ENCODE measurements at regions not wholly inside any gene's neighbourhood (a gene's known extent, or its start where the extent isn't known, plus 50 kb on each side); places are given as distances from the start of the nearest gene placed in this dataset.
"Not testable (repeated sequence)": the region's sequence is repeated elsewhere in the genome, so short reads cannot be mapped to it uniquely, and the experiment has no call there.

DNA sequence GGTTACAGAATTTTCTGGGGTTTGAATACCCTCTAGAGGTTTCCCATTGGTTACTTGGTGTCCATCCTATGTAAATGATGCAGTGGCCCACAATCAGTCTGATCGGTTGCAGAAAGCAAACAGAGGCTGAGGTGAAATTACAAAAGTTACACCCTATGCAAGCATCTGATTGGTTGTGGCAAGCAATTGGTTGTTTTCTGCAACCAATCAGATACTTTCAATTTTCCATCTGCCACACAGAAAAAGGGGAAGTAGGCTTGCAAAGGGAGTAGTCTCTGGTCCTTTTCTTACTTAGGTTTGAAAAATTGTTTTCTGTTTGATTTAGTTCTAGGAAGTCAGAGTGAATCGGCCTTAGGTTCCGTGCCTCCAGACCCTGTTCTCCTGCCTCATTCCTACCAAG lies 93.1 kb downstream of the WTIP start:
- Histone ChIP-seq H3K4me3 (ENCODE audit: low read depth, low read length) (no peak overlapping the region), H3K36me3 (ENCODE audit: control insufficient read depth, insufficient read depth, low read length) (no peaks in the 10 kb centered on the region), H3K27me3 (ENCODE audit: control insufficient read depth, insufficient read depth, low read length) (no peaks in the 10 kb centered on the region)
- TF ChIP-seq, protein P1, sequence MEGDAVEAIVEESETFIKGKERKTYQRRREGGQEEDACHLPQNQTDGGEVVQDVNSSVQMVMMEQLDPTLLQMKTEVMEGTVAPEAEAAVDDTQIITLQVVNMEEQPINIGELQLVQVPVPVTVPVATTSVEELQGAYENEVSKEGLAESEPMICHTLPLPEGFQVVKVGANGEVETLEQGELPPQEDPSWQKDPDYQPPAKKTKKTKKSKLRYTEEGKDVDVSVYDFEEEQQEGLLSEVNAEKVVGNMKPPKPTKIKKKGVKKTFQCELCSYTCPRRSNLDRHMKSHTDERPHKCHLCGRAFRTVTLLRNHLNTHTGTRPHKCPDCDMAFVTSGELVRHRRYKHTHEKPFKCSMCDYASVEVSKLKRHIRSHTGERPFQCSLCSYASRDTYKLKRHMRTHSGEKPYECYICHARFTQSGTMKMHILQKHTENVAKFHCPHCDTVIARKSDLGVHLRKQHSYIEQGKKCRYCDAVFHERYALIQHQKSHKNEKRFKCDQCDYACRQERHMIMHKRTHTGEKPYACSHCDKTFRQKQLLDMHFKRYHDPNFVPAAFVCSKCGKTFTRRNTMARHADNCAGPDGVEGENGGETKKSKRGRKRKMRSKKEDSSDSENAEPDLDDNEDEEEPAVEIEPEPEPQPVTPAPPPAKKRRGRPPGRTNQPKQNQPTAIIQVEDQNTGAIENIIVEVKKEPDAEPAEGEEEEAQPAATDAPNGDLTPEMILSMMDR (IDR thresholded peaks at IDR 0.05; ENCODE audit: insufficient read depth, low read length, severe bottlenecking), result no peak
- no peak for FAIRE-seq
- no peak for DNase-seq (ENCODE audit: low read depth)

DNA sequence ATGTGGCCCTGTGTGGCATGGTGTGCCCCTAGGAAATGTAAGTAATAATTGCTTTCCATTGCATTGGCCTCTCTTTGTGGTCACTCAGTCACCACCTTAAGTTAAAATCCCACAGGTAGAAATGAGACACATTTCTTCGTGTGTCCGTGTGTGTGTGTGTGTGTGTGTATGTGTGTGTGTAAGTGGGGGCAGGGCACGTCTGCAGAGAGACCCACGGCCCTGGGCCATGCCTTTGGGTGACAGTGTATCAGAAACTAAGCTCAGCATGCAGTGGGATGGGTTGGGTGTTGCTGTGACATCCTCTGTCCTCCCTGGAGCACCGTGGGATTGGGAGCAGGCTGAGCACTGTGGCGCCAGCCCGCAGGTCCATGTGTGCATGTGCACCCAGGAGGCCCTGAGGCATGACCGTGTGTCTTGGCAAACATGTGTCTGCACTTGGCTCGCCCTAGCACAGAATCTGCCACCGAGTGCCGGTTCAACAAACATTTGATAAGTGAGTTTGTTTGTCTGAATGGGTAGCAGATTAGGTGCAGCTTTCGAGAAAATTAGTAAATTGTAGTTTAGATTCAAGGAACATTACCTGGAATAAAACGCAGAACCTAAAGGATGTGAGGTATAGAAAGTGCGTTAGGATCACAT lies 91.8 kb downstream of the WTIP start:
- no peak for DNase-seq (ENCODE audit: low read depth)
- Histone ChIP-seq H3K36me3 (ENCODE audit: control insufficient read depth, insufficient read depth, low read length) (no peaks in the 10 kb centered on the region), H3K4me3 (ENCODE audit: low read depth, low read length) (no peak overlapping the region), H3K27me3 (ENCODE audit: control insufficient read depth, insufficient read depth, low read length) (no peaks in the 10 kb centered on the region)
- TF ChIP-seq, protein P1 (IDR thresholded peaks at IDR 0.05; ENCODE audit: insufficient read depth, low read length, severe bottlenecking), result no peak
- FAIRE-seq, result peak; percentile 97

DNA sequence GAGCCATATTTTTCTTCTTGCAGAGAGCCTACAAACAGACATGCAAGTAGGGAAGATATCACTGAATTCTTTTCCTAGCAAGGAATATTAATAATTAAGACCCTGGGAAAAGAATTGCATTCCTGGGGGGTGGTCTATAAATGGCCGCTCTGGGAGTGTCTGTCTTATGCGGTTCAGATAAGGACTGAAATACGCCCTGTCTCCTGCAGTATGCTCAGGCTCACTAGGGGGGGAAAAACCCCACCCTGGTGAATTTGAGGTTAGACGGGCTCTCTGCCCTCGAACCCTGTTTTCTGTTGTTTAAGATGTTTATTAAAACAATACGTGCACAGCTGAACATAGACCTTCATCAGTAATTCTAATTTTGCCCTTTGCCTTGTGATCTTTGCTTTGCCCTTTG lies 88.6 kb downstream of the WTIP start:
- not testable (repeated sequence) for DNase-seq (ENCODE audit: low read depth); H3K27me3 ChIP-seq (ENCODE audit: control insufficient read depth, insufficient read depth, low read length); FAIRE-seq; H3K36me3 ChIP-seq (ENCODE audit: control insufficient read depth, insufficient read depth, low read length); H3K4me3 ChIP-seq (ENCODE audit: low read depth, low read length)

DNA sequence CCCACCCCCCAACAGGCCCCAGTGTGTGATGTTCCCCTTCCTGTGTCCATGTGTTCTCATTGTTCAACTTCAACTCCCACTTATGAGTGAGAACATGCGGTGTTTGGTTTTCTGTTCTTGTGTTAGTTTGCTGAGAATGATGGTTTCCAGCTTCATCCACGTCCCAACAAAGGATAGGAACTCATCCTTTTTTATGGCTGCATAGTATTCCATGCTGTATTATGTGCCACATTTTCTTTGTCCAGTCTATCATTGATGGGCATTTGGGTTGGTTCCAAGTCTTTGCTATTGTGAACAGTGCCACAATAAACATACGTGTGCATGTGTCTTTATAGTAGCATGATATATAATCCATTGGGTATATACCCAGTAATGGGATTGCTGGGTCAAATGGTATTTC lies 80.8 kb downstream of the WTIP start:
- not testable (repeated sequence) for H3K4me3 ChIP-seq (ENCODE audit: low read depth, low read length); FAIRE-seq; H3K36me3 ChIP-seq (ENCODE audit: control insufficient read depth, insufficient read depth, low read length); DNase-seq (ENCODE audit: low read depth); H3K27me3 ChIP-seq (ENCODE audit: control insufficient read depth, insufficient read depth, low read length)
